KMS-11 (cell line): ENCODE measurements at regions not wholly inside any gene's neighbourhood (a gene's known extent, or its start where the extent isn't known, plus 50 kb on each side); places are given as distances from the start of the nearest gene placed in this dataset.

Experiments used
- H2AFZ ChIP-seq: fragments of 200-600 bp; sonication (generic); 2 replicates; pipeline ENCODE4 v1.6.1; 2016; ENCODE audit warnings: antibody characterized with exemption, mixed run types, low read depth
- H3K27ac ChIP-seq: fragments of 200-600 bp; sonication (generic); 2 replicates; pipeline ENCODE4 v1.6.1; 2016; ENCODE audit warnings: mild to moderate bottlenecking, mixed run types
- H3K27me3 ChIP-seq: fragments of 200-600 bp; sonication (generic); 2 replicates; pipeline ENCODE4 v1.6.1; 2017; ENCODE audit warnings: mild to moderate bottlenecking, low read depth, mixed run types, moderate library complexity; ENCODE audit not compliant: insufficient read depth
- H3K36me3 ChIP-seq: fragments of 200-600 bp; sonication (generic); 2 replicates; pipeline ENCODE4 v1.6.1; 2017; ENCODE audit warnings: mild to moderate bottlenecking, mixed run types; ENCODE audit not compliant: insufficient read depth
- H3K4me1 ChIP-seq: fragments of 200-600 bp; sonication (generic); 2 replicates; pipeline ENCODE4 v1.6.1; 2016; ENCODE audit warnings: mild to moderate bottlenecking, low read depth, mixed run types; ENCODE audit not compliant: poor library complexity, severe bottlenecking
- H3K4me2 ChIP-seq: fragments of 200-600 bp; sonication (generic); 2 replicates; pipeline ENCODE4 v1.7.0; 2016; ENCODE audit warnings: mild to moderate bottlenecking, mixed run types
- H3K4me3 ChIP-seq: fragments of 200-600 bp; sonication (generic); IDR thresholded peaks from 2 replicates; pipeline ENCODE4 v1.6.1; 2017; ENCODE audit warnings: low read depth, low read length, mixed read lengths; ENCODE audit not compliant: insufficient read depth
- H3K79me2 ChIP-seq: fragments of 200-600 bp; sonication (generic); 2 replicates; pipeline ENCODE4 v1.6.1; 2016; ENCODE audit warnings: low read depth, mixed run types; ENCODE audit not compliant: insufficient read depth
- H3K9ac ChIP-seq: fragments of 200-600 bp; sonication (generic); 2 replicates; pipeline ENCODE4 v1.6.1; 2016; ENCODE audit warnings: mild to moderate bottlenecking, mixed run types
- H4K20me1 ChIP-seq: fragments of 200-600 bp; sonication (generic); 2 replicates; pipeline ENCODE4 v1.6.1; 2016; ENCODE audit warnings: mild to moderate bottlenecking, mixed run types; ENCODE audit not compliant: insufficient read depth
- CTCF ChIP-seq: fragments of 200-600 bp; sonication (generic); conservative IDR thresholded peaks from 2 replicates; pipeline ENCODE4 v1.6.1; 2017; ENCODE audit warnings: low read depth, mild to moderate bottlenecking, antibody characterized with exemption, low read length, moderate library complexity, mixed read lengths

- H3K27me3 ChIP-seq, result no peaks in the 10 kb centered on the region
- no peak overlapping the region for H3K9ac ChIP-seq
- H2AFZ ChIP-seq, result no peak overlapping the region
- no peaks in the 10 kb centered on the region for H3K36me3 ChIP-seq
- no peaks in the 10 kb centered on the region for H3K79me2 ChIP-seq
- no peak for TF ChIP-seq CTCF
- no peak overlapping the region for H3K27ac ChIP-seq
- no peak overlapping the region for H3K4me2 ChIP-seq
- H4K20me1 ChIP-seq, result no peaks in the 10 kb centered on the region
- no peak overlapping the region for H3K4me3 ChIP-seq
- H3K4me1 ChIP-seq, result no peaks in the 10 kb centered on the region
Observed at GRCh38 chr2:177088529-177088928, 124.1 kb upstream of the HNRNPA3 start.

- Histone ChIP-seq H3K27ac (no peak overlapping the region), H3K79me2 (no peaks in the 10 kb centered on the region), H3K4me3 (no peak overlapping the region), H3K4me1 (no peaks in the 10 kb centered on the region), H3K27me3 (no peaks in the 10 kb centered on the region), H3K36me3 (no peaks in the 10 kb centered on the region), H4K20me1 (no peaks in the 10 kb centered on the region), H3K4me2 (no peak overlapping the region), H2AFZ (no peak overlapping the region), H3K9ac (no peak overlapping the region)
- TF ChIP-seq CTCF, result no peak
Observed at GRCh38 chr2:177090967-177091366, 121.6 kb upstream of the HNRNPA3 start.

- Histone ChIP-seq H3K27ac (no peak overlapping the region), H2AFZ (no peak overlapping the region), H3K4me2 (no peak overlapping the region), H3K79me2 (no peaks in the 10 kb centered on the region), H3K36me3 (no peaks in the 10 kb centered on the region), H3K4me1 (no peaks in the 10 kb centered on the region), H3K4me3 (no peak overlapping the region), H3K27me3 (no peaks in the 10 kb centered on the region), H3K9ac (no peak overlapping the region), H4K20me1 (no peaks in the 10 kb centered on the region)
- TF ChIP-seq CTCF, result no peak
Observed at GRCh38 chr2:177093371-177093770, 119.2 kb upstream of the HNRNPA3 start.

GRCh38 chr2:177098001-177098613, 114.5 kb upstream of the HNRNPA3 start:
- Histone ChIP-seq H3K27me3 (no peaks in the 10 kb centered on the region), H2AFZ (no peak overlapping the region), H3K27ac (no peak overlapping the region), H3K4me3 (no peak overlapping the region), H3K4me2 (no peak overlapping the region), H3K79me2 (no peaks in the 10 kb centered on the region), H4K20me1 (no peaks in the 10 kb centered on the region), H3K36me3 (no peaks in the 10 kb centered on the region), H3K4me1 (no peaks in the 10 kb centered on the region), H3K9ac (no peak overlapping the region)
- TF ChIP-seq CTCF, result no peak
